Spleen (tissue), 11 donors: ENCODE measurements at regions not wholly inside any gene's neighbourhood (a gene's known extent, or its start where the extent isn't known, plus 50 kb on each side); places are given as distances from the start of the nearest gene placed in this dataset.

Experiments
- DNase-seq: peaks from one replicate; pipeline ENCODE4 v3.0.0-alpha.2; 2020
- H3K27ac ChIP-seq, 8 donors: fragments of 200-600 bp; sonication (generic) in 7 of 8; 1 replicate in 4 of 8; 2 replicates in 4 of 8; pipeline versions ENCODE4 v1.5.0 to v1.8.0; 2016 to 2021; ENCODE audit warnings: inconsistent platforms in 4 of 8, mild to moderate bottlenecking in 4 of 8, moderate library complexity in 1 of 8
- H3K27me3 ChIP-seq, 7 donors: fragments of 200-600 bp; sonication (generic) in 6 of 7; replicated peaks in 1 of 7; 1 replicate in 4 of 7; 2 replicates in 3 of 7; pipeline versions ENCODE4 v1.5.0 to v1.8.0; 2016 to 2021; ENCODE audit warnings: inconsistent platforms in 3 of 7, mild to moderate bottlenecking in 1 of 7
- H3K36me3 ChIP-seq, 6 donors: fragments of 200-600 bp; sonication (generic) in 5 of 6; 1 replicate in 4 of 6; 2 replicates in 2 of 6; pipeline versions ENCODE4 v1.5.0 to v1.8.0; 2016 to 2021; ENCODE audit warnings: inconsistent platforms in 2 of 6
- H3K4me1 ChIP-seq, 6 donors: fragments of 200-600 bp; sonication (generic) in 5 of 6; 1 replicate in 3 of 6; 2 replicates in 3 of 6; pipeline versions ENCODE4 v1.5.0 to v1.8.0; 2016 to 2021; ENCODE audit warnings: inconsistent platforms in 3 of 6
- H3K4me3 ChIP-seq, 8 donors: fragments of 200-600 bp; sonication (generic) in 7 of 8; 1 replicate in 4 of 8; 2 replicates in 4 of 8; pipeline versions ENCODE4 v1.5.0 to v1.8.0; 2016 to 2021; ENCODE audit warnings: inconsistent platforms in 4 of 8, mild to moderate bottlenecking in 4 of 8, moderate library complexity in 2 of 8
- H3K9me3 ChIP-seq, 8 donors: fragments of 200-600 bp; sonication (generic) in 7 of 8; 1 replicate in 4 of 8; 2 replicates in 4 of 8; pipeline versions ENCODE4 v1.5.0 to v1.8.0; 2016 to 2021; ENCODE audit warnings: inconsistent platforms in 4 of 8
- POLR2A ChIP-seq, 3 donors: fragments of 450-650 bp; IDR thresholded peaks; one replicate each; pipeline ENCODE4 v1.5.1; 2017; ENCODE audit warnings: antibody characterized with exemption in 3 of 3, mild to moderate bottlenecking in 1 of 3
- POLR2AphosphoS5 ChIP-seq, 3 donors: sonication (generic); formaldehyde crosslinking; IDR thresholded peaks; one replicate each; pipeline ENCODE4 v1.5.1; 2017; ENCODE audit warnings: antibody characterized with exemption in 3 of 3
- WGBS, 5 donors: extraction: QIAGEN DNeasy Blood & Tissue Kit in 3 of 5; methylation state at CpG; one replicate each; pipeline versions ENCODE4 v1.1.5 to v1.1.7; 2013 to 2018; 5-methylcytosine and 5-hydroxymethylcytosine counted together
- intact Hi-C: fragments of 100-400 bp; cut with DNase I; formaldehyde crosslinking; loops from one replicate; pipeline ENCODE4 v1.15.0; 2023; ENCODE audit warnings: low total_unique reads
- TF ChIP-seq, protein P1 (sequence below), 11 experiments: fragments of 200-600 bp in 7 of 11; fragments of 450-650 bp in 4 of 11; sonication (generic) in 4 of 11; IDR thresholded peaks in 8 of 11; conservative IDR thresholded peaks in 3 of 11; 1 replicate in 7 of 11; 2 replicates in 4 of 11; pipeline versions ENCODE4 v1.4.0 to v1.8.0; 2016 to 2021; ENCODE audit warnings: antibody characterized with exemption in 11 of 11, inconsistent platforms in 4 of 11, mild to moderate bottlenecking in 1 of 11
- donor health status: healthy with polysubstance abuse.
- donor health status: DM: no; HTN: no; CAD: no; lungs with moderate emphysema.
- donor health status: DM: no; HTN: no; CAD: no.
- donor health status: Bipolar disorder and iron deficiency.
- donor health status: healthy.
- donor health status: DM: no; HTN: no; CAD: no.
- donor health status: DM: yes; HTN: yes; CAD: no.

GRCh38 chr2:122216901-122217300, 461.4 kb downstream of the TSN start:
- no peaks in the 10 kb centered on the region for H3K4me1 ChIP-seq
- no peak overlapping the region for H3K27ac ChIP-seq
- TF ChIP-seq POLR2AphosphoS5 (IDR thresholded peaks at IDR 0.05) (no peak), POLR2A (IDR thresholded peaks at IDR 0.05) (no peak)
- TF ChIP-seq, protein P1, sequence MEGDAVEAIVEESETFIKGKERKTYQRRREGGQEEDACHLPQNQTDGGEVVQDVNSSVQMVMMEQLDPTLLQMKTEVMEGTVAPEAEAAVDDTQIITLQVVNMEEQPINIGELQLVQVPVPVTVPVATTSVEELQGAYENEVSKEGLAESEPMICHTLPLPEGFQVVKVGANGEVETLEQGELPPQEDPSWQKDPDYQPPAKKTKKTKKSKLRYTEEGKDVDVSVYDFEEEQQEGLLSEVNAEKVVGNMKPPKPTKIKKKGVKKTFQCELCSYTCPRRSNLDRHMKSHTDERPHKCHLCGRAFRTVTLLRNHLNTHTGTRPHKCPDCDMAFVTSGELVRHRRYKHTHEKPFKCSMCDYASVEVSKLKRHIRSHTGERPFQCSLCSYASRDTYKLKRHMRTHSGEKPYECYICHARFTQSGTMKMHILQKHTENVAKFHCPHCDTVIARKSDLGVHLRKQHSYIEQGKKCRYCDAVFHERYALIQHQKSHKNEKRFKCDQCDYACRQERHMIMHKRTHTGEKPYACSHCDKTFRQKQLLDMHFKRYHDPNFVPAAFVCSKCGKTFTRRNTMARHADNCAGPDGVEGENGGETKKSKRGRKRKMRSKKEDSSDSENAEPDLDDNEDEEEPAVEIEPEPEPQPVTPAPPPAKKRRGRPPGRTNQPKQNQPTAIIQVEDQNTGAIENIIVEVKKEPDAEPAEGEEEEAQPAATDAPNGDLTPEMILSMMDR (IDR thresholded peaks at IDR 0.05 in 8 of 11, conservative IDR thresholded peaks at IDR 0.05 in 3 of 11) = no peak
- no peaks in the 10 kb centered on the region for H3K9me3 ChIP-seq
- no peaks in the 10 kb centered on the region for H3K27me3 ChIP-seq
- H3K36me3 ChIP-seq = no peaks in the 10 kb centered on the region
- intact Hi-C loops = no loop called here
- H3K4me3 ChIP-seq = no peak overlapping the region
- no peak for DNase-seq
- WGBS, 5 donors = 86 to 96% (median 94%) methylated on average over 4 of the region's 4 CpGs

DNA sequence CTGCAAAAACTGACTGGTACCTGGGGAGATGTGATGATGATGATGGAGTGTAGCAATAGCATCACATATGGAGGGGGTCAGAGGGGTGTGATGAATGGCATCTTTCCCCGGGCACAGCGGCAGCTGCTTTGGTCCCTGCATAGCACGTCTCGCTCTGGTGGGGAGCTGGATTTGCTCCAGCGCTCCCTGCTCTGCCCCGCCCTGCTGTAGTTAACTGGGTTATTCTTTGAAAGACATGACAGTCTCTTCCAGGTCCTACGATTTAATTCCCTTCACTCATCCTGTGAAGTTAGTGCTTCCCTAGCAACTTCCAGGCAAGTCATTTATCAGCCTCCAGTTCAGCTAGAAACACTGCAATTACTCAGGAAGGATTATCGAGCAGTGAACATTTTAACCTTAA, 463.1 kb downstream of the TSN start:
- Histone ChIP-seq H3K4me1 (no peaks in the 10 kb centered on the region), H3K36me3 (no peaks in the 10 kb centered on the region), H3K27ac (no peak overlapping the region), H3K27me3 (no peaks in the 10 kb centered on the region), H3K4me3 (no peak overlapping the region), H3K9me3 (no peaks in the 10 kb centered on the region)
- TF ChIP-seq POLR2A (IDR thresholded peaks at IDR 0.05) = no peak
- TF ChIP-seq, protein P1 (IDR thresholded peaks at IDR 0.05 in 8 of 11, conservative IDR thresholded peaks at IDR 0.05 in 3 of 11) = no peak
- TF ChIP-seq POLR2AphosphoS5 (IDR thresholded peaks at IDR 0.05) = no peak
- WGBS, 5 donors = 82 to 90% (median 89%) methylated on average over 8 of the region's 8 CpGs
- DNase-seq = no peak
- intact Hi-C loops = no loop called here

DNA sequence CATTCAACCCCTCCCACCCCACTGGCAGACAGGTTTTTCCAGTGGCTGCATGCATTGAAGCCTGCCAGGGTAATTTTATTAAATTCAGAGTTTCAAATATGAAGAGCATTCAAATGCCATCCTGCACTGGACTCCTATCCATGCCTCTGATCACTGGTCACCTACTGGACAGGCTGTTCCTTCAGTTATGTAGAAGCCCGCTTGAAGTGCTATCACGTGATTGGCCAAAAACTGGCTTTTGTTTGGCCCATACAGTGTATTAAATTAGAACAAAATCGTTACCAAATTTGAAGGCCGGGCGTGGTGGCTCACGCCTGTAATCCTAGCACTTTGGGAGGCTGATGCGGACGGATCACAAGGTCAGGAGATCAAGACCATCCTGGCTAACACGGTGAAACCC, 464.1 kb downstream of the TSN start:
- no peaks in the 10 kb centered on the region for H3K27me3 ChIP-seq
- intact Hi-C loops = no loop called here
- H3K27ac ChIP-seq = no peak overlapping the region
- TF ChIP-seq, protein P1 (IDR thresholded peaks at IDR 0.05 in 8 of 11, conservative IDR thresholded peaks at IDR 0.05 in 3 of 11) = no peak
- TF ChIP-seq POLR2A (IDR thresholded peaks at IDR 0.05) (no peak), POLR2AphosphoS5 (IDR thresholded peaks at IDR 0.05) (no peak)
- WGBS, 5 donors = 73 to 95% (median 92%) methylated on average over 9 of the region's 9 CpGs
- no peak overlapping the region for H3K4me3 ChIP-seq
- no peaks in the 10 kb centered on the region for H3K9me3 ChIP-seq
- no peak for DNase-seq
- no peaks in the 10 kb centered on the region for H3K4me1 ChIP-seq
- no peaks in the 10 kb centered on the region for H3K36me3 ChIP-seq

DNA sequence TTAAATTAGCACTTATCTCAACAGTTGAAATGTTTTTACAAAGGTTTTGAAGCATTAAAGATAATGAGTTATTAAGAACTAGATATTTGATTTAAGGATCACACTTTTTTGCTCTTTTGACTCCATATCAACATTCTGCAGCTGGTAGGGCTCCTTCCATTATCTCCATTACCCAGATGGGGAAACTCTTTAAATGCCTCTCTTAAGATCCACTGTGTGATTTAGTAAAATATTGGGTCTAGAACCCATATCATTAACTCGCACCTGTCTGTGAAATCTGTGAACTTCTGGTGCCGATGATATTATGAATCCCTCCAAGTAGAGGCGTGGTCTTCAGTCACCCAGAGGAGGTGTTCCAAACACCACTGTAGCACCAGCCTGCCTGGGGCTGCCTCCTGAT, 466.2 kb downstream of the TSN start:
- Histone ChIP-seq H3K9me3 (no peaks in the 10 kb centered on the region), H3K4me3 (no peak overlapping the region), H3K27ac (no peak overlapping the region), H3K4me1 (no peaks in the 10 kb centered on the region), H3K36me3 (no peaks in the 10 kb centered on the region), H3K27me3 (no peaks in the 10 kb centered on the region)
- no peak for DNase-seq
- TF ChIP-seq POLR2AphosphoS5 (IDR thresholded peaks at IDR 0.05) = no peak
- no peak for TF ChIP-seq POLR2A (IDR thresholded peaks at IDR 0.05)
- TF ChIP-seq, protein P1 (IDR thresholded peaks at IDR 0.05 in 8 of 11, conservative IDR thresholded peaks at IDR 0.05 in 3 of 11) = no peak
- intact Hi-C loops = no loop called here
- WGBS, 5 donors = 91 to 100% (median 97%) methylated on average over 3 of the region's 3 CpGs
